ENCODE measurements at regions not wholly inside any gene's neighbourhood (a gene's known extent, or its start where the extent isn't known, plus 50 kb on each side); places are given as distances from the start of the nearest gene placed in this dataset.

- Histone ChIP-seq H3K9me3 (ENCODE audit: low read depth) (no peaks in the 10 kb centered on the region), H3K4me1 (ENCODE audit: insufficient read depth) (no peaks in the 10 kb centered on the region), H3K4me2 (no peak overlapping the region), H3K27ac (no peak overlapping the region), H3K4me3 (no peak overlapping the region), H2AFZ (no peak overlapping the region), H3K27me3 (no peaks in the 10 kb centered on the region), H3K36me3 (replicated peaks; ENCODE audit: insufficient read depth, low read depth) (no peaks in the 10 kb centered on the region), H3K79me2 (no peaks in the 10 kb centered on the region), H3K9me2 (replicated peaks; ENCODE audit: insufficient read depth) (no peaks in the 10 kb centered on the region), H4K20me1 (ENCODE audit: insufficient read depth, poor library complexity, severe bottlenecking) (no peaks in the 10 kb centered on the region)
- DNase-seq (ENCODE audit: low spot score), result no peak
- WGBS (ENCODE audit: low lambda C conversion rate, missing lambda C conversion rate), result 96% methylated on average over 10 of the region's 10 CpGs
- TF ChIP-seq EZH2 (IDR thresholded peaks at IDR 0.05; ENCODE audit: borderline replicate concordance) (no peak), CTCF (IDR thresholded peaks at IDR 0.05; ENCODE audit: poor library complexity) (no peak), EZH2phosphoT487 (IDR thresholded peaks at IDR 0.05; ENCODE audit: low read depth, severe bottlenecking, unreplicated experiment) (no peak)
Measured at GRCh38 chr9:79977074-79977435, 405.3 kb downstream of the TLE4 start.

GRCh38 chr9:79976257-79977073 lies 404.7 kb downstream of the TLE4 start:
- Histone ChIP-seq H3K36me3 (replicated peaks; ENCODE audit: insufficient read depth, low read depth) (no peaks in the 10 kb centered on the region), H3K27me3 (no peaks in the 10 kb centered on the region), H3K4me1 (ENCODE audit: insufficient read depth) (no peaks in the 10 kb centered on the region), H2AFZ (no peak overlapping the region), H4K20me1 (ENCODE audit: insufficient read depth, poor library complexity, severe bottlenecking) (no peaks in the 10 kb centered on the region), H3K4me3 (no peak overlapping the region), H3K79me2 (no peaks in the 10 kb centered on the region), H3K9me3 (ENCODE audit: low read depth) (no peaks in the 10 kb centered on the region), H3K4me2 (no peak overlapping the region), H3K27ac (no peak overlapping the region), H3K9me2 (replicated peaks; ENCODE audit: insufficient read depth) (no peaks in the 10 kb centered on the region)
- DNase-seq (ENCODE audit: low spot score), result no peak
- TF ChIP-seq CTCF (IDR thresholded peaks at IDR 0.05; ENCODE audit: poor library complexity) (no peak), EZH2 (IDR thresholded peaks at IDR 0.05; ENCODE audit: borderline replicate concordance) (no peak), EZH2phosphoT487 (IDR thresholded peaks at IDR 0.05; ENCODE audit: low read depth, severe bottlenecking, unreplicated experiment) (no peak)
- WGBS (ENCODE audit: low lambda C conversion rate, missing lambda C conversion rate), result 76% methylated on average over 16 of the region's 16 CpGs

GRCh38 chr9:79975621-79976256 lies 404.0 kb downstream of the TLE4 start:
- no peak overlapping the region for H3K4me3 ChIP-seq
- H3K36me3 ChIP-seq (replicated peaks; ENCODE audit: insufficient read depth, low read depth), result no peaks in the 10 kb centered on the region
- H3K4me1 ChIP-seq (ENCODE audit: insufficient read depth), result no peaks in the 10 kb centered on the region
- WGBS (ENCODE audit: low lambda C conversion rate, missing lambda C conversion rate), result 82% methylated on average over 10 of the region's 10 CpGs
- no peak overlapping the region for H3K27ac ChIP-seq
- H3K9me2 ChIP-seq (replicated peaks; ENCODE audit: insufficient read depth), result no peaks in the 10 kb centered on the region
- no peaks in the 10 kb centered on the region for H3K9me3 ChIP-seq (ENCODE audit: low read depth)
- no peaks in the 10 kb centered on the region for H3K79me2 ChIP-seq
- no peaks in the 10 kb centered on the region for H4K20me1 ChIP-seq (ENCODE audit: insufficient read depth, poor library complexity, severe bottlenecking)
- DNase-seq (ENCODE audit: low spot score), result no peak
- TF ChIP-seq EZH2 (IDR thresholded peaks at IDR 0.05; ENCODE audit: borderline replicate concordance) (no peak), CTCF (IDR thresholded peaks at IDR 0.05; ENCODE audit: poor library complexity) (no peak), EZH2phosphoT487 (IDR thresholded peaks at IDR 0.05; ENCODE audit: low read depth, severe bottlenecking, unreplicated experiment) (no peak)
- no peak overlapping the region for H2AFZ ChIP-seq
- no peak overlapping the region for H3K4me2 ChIP-seq
- no peaks in the 10 kb centered on the region for H3K27me3 ChIP-seq

Data from hepatocyte (in vitro differentiated cells).